ENCODE measurements at regions not wholly inside any gene's neighbourhood (a gene's known extent, or its start where the extent isn't known, plus 50 kb on each side); places are given as distances from the start of the nearest gene placed in this dataset.

- DNase-seq (ENCODE audit: low spot score): no peak
- no peak for ATAC-seq (ENCODE audit: low FRiP score)
- TF ChIP-seq CTCF (IDR thresholded peaks at IDR 0.05): no peak
These were observed 140.3 kb downstream of the PDHA2 start for GRCh38 chr4:95979961-95980876.

GRCh38 chr4:95980877-95981360, 141.0 kb downstream of the PDHA2 start:
- TF ChIP-seq CTCF (IDR thresholded peaks at IDR 0.05): no peak
- ATAC-seq (ENCODE audit: low FRiP score) (no peak), DNase-seq (ENCODE audit: low spot score) (no peak)

GRCh38 chr4:95981591-95981990, 141.7 kb downstream of the PDHA2 start:
- no peak for TF ChIP-seq CTCF (IDR thresholded peaks at IDR 0.05)
- DNase-seq (ENCODE audit: low spot score) (no peak), ATAC-seq (ENCODE audit: low FRiP score) (no peak)

GRCh38 chr4:95982516-95982915, 142.6 kb downstream of the PDHA2 start:
- DNase-seq (ENCODE audit: low spot score) (no peak), ATAC-seq (ENCODE audit: low FRiP score) (no peak)
- no peak for TF ChIP-seq CTCF (IDR thresholded peaks at IDR 0.05)

GRCh38 chr4:95984081-95984480, 144.2 kb downstream of the PDHA2 start:
- DNase-seq (ENCODE audit: low spot score) (no peak), ATAC-seq (ENCODE audit: low FRiP score) (no peak)
- no peak for TF ChIP-seq CTCF (IDR thresholded peaks at IDR 0.05)

GRCh38 chr4:95985051-95985450, 145.2 kb downstream of the PDHA2 start:
- TF ChIP-seq CTCF (IDR thresholded peaks at IDR 0.05): no peak
- ATAC-seq (ENCODE audit: low FRiP score): no peak
- no peak for DNase-seq (ENCODE audit: low spot score)

Measured in omental fat pad (tissue), 3 donors.